CD14-positive monocyte (primary cell): ENCODE measurements at regions not wholly inside any gene's neighbourhood (a gene's known extent, or its start where the extent isn't known, plus 50 kb on each side); places are given as distances from the start of the nearest gene placed in this dataset.

Experiments used
- DNase-seq, 3 donors: peaks; one replicate each; pipeline ENCODE4 v3.0.0-alpha.2; 2011 to 2022
- H2AFZ ChIP-seq: 2 replicates; pipeline ENCODE4 v1.6.0; 2012; ENCODE audit warnings: mild to moderate bottlenecking, low read depth, low read length, inconsistent platforms; ENCODE audit not compliant: insufficient read depth, poor library complexity, severe bottlenecking
- H3K27ac ChIP-seq, 2 donors: 1 replicate in 1 of 2; 2 replicates in 1 of 2; pipeline ENCODE4 v1.5.1; 2012 to 2013; ENCODE audit warnings: low read length in 2 of 2, control low read depth in 1 of 2, inconsistent platforms in 1 of 2, low read depth in 1 of 2, mild to moderate bottlenecking in 1 of 2
- H3K27me3 ChIP-seq, 2 donors: one replicate each; pipeline versions ENCODE4 v1.6.0 to v1.6.1; 2011 to 2013; ENCODE audit warnings: low read length in 2 of 2; ENCODE audit not compliant: control insufficient read depth in 2 of 2, insufficient read depth in 2 of 2
- H3K36me3 ChIP-seq, 2 donors: replicated peaks in 1 of 2; 1 replicate in 1 of 2; 2 replicates in 1 of 2; pipeline versions ENCODE4 v1.5.1 to v1.6.1; 2012 to 2013; ENCODE audit warnings: low read length in 2 of 2, control low read depth in 1 of 2, inconsistent platforms in 1 of 2, mild to moderate bottlenecking in 1 of 2; ENCODE audit not compliant: insufficient read depth in 2 of 2, control insufficient read depth in 1 of 2
- H3K4me1 ChIP-seq, 2 donors: 1 replicate in 1 of 2; 2 replicates in 1 of 2; pipeline versions ENCODE4 v1.5.1 to v1.6.1; 2012 to 2013; ENCODE audit warnings: low read length in 2 of 2, control low read depth in 1 of 2, inconsistent platforms in 1 of 2, mild to moderate bottlenecking in 1 of 2, moderate library complexity in 1 of 2; ENCODE audit not compliant: insufficient read depth in 2 of 2, control insufficient read depth in 1 of 2
- H3K4me2 ChIP-seq: replicated peaks from 2 replicates; pipeline ENCODE3; 2012; ENCODE audit warnings: low read length, moderate library complexity, mild to moderate bottlenecking; ENCODE audit not compliant: poor library complexity, severe bottlenecking; ENCODE audit errors: extremely low read depth
- H3K4me3 ChIP-seq, 3 experiments: fragments of 200-600 bp in 1 of 3; sonication (generic) in 1 of 3; replicated peaks in 1 of 3; 1 replicate in 2 of 3; 2 replicates in 1 of 3; pipeline ENCODE4 v1.5.1; 2011 to 2013; ENCODE audit warnings: low read length in 3 of 3, mild to moderate bottlenecking in 3 of 3, control low read depth in 2 of 3, low read depth in 2 of 3, inconsistent platforms in 1 of 3, moderate library complexity in 1 of 3
- H3K79me2 ChIP-seq: 2 replicates; pipeline ENCODE4 v1.6.0; 2012; ENCODE audit warnings: mild to moderate bottlenecking, control low read depth, inconsistent platforms, low read length, moderate library complexity; ENCODE audit not compliant: insufficient read depth
- H3K9ac ChIP-seq: 2 replicates; pipeline ENCODE4 v1.6.0; 2017; ENCODE audit warnings: low read length, mild to moderate bottlenecking; ENCODE audit not compliant: insufficient read depth, poor library complexity, severe bottlenecking
- H3K9me3 ChIP-seq, 2 donors: replicated peaks in 1 of 2; 1 replicate in 1 of 2; 2 replicates in 1 of 2; pipeline versions ENCODE4 v1.5.1 to v1.6.1; 2012 to 2013; ENCODE audit warnings: low read length in 2 of 2, control low read depth in 1 of 2; ENCODE audit not compliant: control insufficient read depth in 1 of 2, insufficient read depth in 1 of 2
- H4K20me1 ChIP-seq: 2 replicates; pipeline ENCODE4 v1.6.0; 2012; ENCODE audit warnings: mild to moderate bottlenecking, low read length, control low read depth, moderate library complexity; ENCODE audit not compliant: insufficient read depth
- H3K27ac Mint-ChIP-seq, 7 donors: one replicate each; pipeline ENCODE4 v1.8.0; 2020; ENCODE audit warnings: mild to moderate bottlenecking in 7 of 7, mixed read lengths in 7 of 7, moderate library complexity in 6 of 7, inconsistent platforms in 2 of 7
- H3K27me3 Mint-ChIP-seq, 3 donors: one replicate each; pipeline ENCODE4 v1.8.0; 2021 to 2022; ENCODE audit warnings: low read depth in 3 of 3, mild to moderate bottlenecking in 3 of 3, mixed read lengths in 3 of 3, moderate library complexity in 3 of 3, inconsistent platforms in 1 of 3
- H3K36me3 Mint-ChIP-seq, 2 donors: one replicate each; pipeline ENCODE4 v1.8.0; 2020; ENCODE audit warnings: mixed read lengths in 2 of 2, inconsistent platforms in 1 of 2, mild to moderate bottlenecking in 1 of 2
- H3K4me1 Mint-ChIP-seq: one replicate; pipeline ENCODE4 v1.8.0; 2020; ENCODE audit warnings: mild to moderate bottlenecking, mixed read lengths
- H3K4me3 Mint-ChIP-seq, 2 donors: one replicate each; pipeline ENCODE4 v1.8.0; 2020; ENCODE audit warnings: mild to moderate bottlenecking in 2 of 2, mixed read lengths in 2 of 2, moderate library complexity in 1 of 2
- H3K9me3 Mint-ChIP-seq, 7 donors: one replicate each; pipeline ENCODE4 v1.8.0; 2020 to 2022; ENCODE audit warnings: mixed read lengths in 7 of 7, mild to moderate bottlenecking in 6 of 7, moderate library complexity in 6 of 7, inconsistent platforms in 2 of 7
- WGBS: methylation state at CpG from one replicate; pipeline ENCODE4 v1.1.5; 2013; ENCODE audit warnings: missing lambda C conversion rate; ENCODE audit not compliant: insufficient coverage; 5-methylcytosine and 5-hydroxymethylcytosine counted together
- intact Hi-C, 2 donors: fragments of 100-400 bp; cut with micrococcal nuclease; formaldehyde crosslinking; loops; one replicate each; pipeline versions ENCODE4 v1.15.0 to v1.15.1; 2023
- TF ChIP-seq, protein P1 (sequence below): fragments of 200-600 bp; IDR thresholded peaks from one replicate; pipeline ENCODE4 v1.8.0; 2022; ENCODE audit warnings: antibody characterized with exemption, mild to moderate bottlenecking

GRCh38 chr1:117678246-117678977 is 72.6 kb downstream of the TENT5C start:
- H3K4me1 Mint-ChIP-seq: peaks cover 2% of the 10 kb centered on the region
- H3K27ac Mint-ChIP-seq: peak overlapping the region in 2 of 7 donors; percentile 25 to 31
- H3K27ac ChIP-seq: no peak overlapping the region
- DNase-seq: no peak
- no peaks in the 10 kb centered on the region for H3K27me3 ChIP-seq
- H3K9me3 Mint-ChIP-seq: peaks cover 0 to 1% (median 0%) of the 10 kb centered on the region in 7 donors
- H2AFZ ChIP-seq: no peak overlapping the region
- H3K4me3 ChIP-seq: no peak overlapping the region
- H3K79me2 ChIP-seq: no peaks in the 10 kb centered on the region
- no peaks in the 10 kb centered on the region for H3K9me3 ChIP-seq
- H4K20me1 ChIP-seq: no peaks in the 10 kb centered on the region
- no peak overlapping the region for H3K9ac ChIP-seq
- TF ChIP-seq, protein P1, sequence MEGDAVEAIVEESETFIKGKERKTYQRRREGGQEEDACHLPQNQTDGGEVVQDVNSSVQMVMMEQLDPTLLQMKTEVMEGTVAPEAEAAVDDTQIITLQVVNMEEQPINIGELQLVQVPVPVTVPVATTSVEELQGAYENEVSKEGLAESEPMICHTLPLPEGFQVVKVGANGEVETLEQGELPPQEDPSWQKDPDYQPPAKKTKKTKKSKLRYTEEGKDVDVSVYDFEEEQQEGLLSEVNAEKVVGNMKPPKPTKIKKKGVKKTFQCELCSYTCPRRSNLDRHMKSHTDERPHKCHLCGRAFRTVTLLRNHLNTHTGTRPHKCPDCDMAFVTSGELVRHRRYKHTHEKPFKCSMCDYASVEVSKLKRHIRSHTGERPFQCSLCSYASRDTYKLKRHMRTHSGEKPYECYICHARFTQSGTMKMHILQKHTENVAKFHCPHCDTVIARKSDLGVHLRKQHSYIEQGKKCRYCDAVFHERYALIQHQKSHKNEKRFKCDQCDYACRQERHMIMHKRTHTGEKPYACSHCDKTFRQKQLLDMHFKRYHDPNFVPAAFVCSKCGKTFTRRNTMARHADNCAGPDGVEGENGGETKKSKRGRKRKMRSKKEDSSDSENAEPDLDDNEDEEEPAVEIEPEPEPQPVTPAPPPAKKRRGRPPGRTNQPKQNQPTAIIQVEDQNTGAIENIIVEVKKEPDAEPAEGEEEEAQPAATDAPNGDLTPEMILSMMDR: no peak
- no peaks in the 10 kb centered on the region for H3K4me1 ChIP-seq
- no peaks in the 10 kb centered on the region for H3K36me3 ChIP-seq
- H3K4me3 Mint-ChIP-seq: no peak overlapping the region
- intact Hi-C loops: no loop called here
- H3K36me3 Mint-ChIP-seq: no peaks in the 10 kb centered on the region
- WGBS: 100% methylated on average over 1 of the region's 5 CpGs
- no peak overlapping the region for H3K4me2 ChIP-seq
- peaks cover 1 to 3% (median 2%) of the 10 kb centered on the region in 3 donors for H3K27me3 Mint-ChIP-seq

GRCh38 chr1:117679299-117679698 is 73.5 kb downstream of the TENT5C start:
- intact Hi-C loops: no loop called here

More at GRCh38 chr1:117679299-117679698, 73.5 kb downstream of the TENT5C start:
- H3K27ac ChIP-seq: no peak overlapping the region
- H3K9me3 ChIP-seq: no peaks in the 10 kb centered on the region
- DNase-seq: no peak
- Mint-ChIP-seq H3K27me3 (peaks cover 2 to 3% (median 3%) of the 10 kb centered on the region in 3 donors), H3K9me3 (peaks cover 0 to 1% (median 0%) of the 10 kb centered on the region in 7 donors), H3K4me3 (no peak overlapping the region), H3K36me3 (no peaks in the 10 kb centered on the region), H3K27ac (no peak overlapping the region), H3K4me1 (peaks cover 2% of the 10 kb centered on the region)
- H3K4me1 ChIP-seq: no peaks in the 10 kb centered on the region
- no peaks in the 10 kb centered on the region for H3K79me2 ChIP-seq
- TF ChIP-seq, protein P1: no peak
- H3K27me3 ChIP-seq: no peaks in the 10 kb centered on the region
- H2AFZ ChIP-seq: no peak overlapping the region
- H3K9ac ChIP-seq: no peak overlapping the region
- WGBS: 100% methylated on average over 1 of the region's 3 CpGs
- no peaks in the 10 kb centered on the region for H3K36me3 ChIP-seq
- no peak overlapping the region for H3K4me3 ChIP-seq
- H4K20me1 ChIP-seq: no peaks in the 10 kb centered on the region
- H3K4me2 ChIP-seq: no peak overlapping the region
